Upper lobe of right lung (tissue), 1 donor: ENCODE measurements at regions not wholly inside any gene's neighbourhood (a gene's known extent, or its start where the extent isn't known, plus 50 kb on each side); places are given as distances from the start of the nearest gene placed in this dataset.

Source experiments
- ATAC-seq: fragments of 200-7000 bp; cut with Tn5 transposase; one replicate; pipeline ENCODE4 v1.9.1; 2020; ENCODE audit warnings: mild to moderate bottlenecking, moderate library complexity
- DNase-seq: peaks from one replicate; pipeline ENCODE4 v3.0.0-alpha.2; 2020
- H3K27ac ChIP-seq: fragments of 200-600 bp; one replicate; pipeline ENCODE4 v1.8.0; 2022
- H3K27me3 ChIP-seq: fragments of 200-600 bp; one replicate; pipeline ENCODE4 v1.8.0; 2022; ENCODE audit warnings: mild to moderate bottlenecking
- H3K36me3 ChIP-seq: fragments of 200-600 bp; one replicate; pipeline ENCODE4 v1.8.0; 2022
- H3K4me1 ChIP-seq: fragments of 200-600 bp; one replicate; pipeline ENCODE4 v1.8.0; 2022
- H3K4me3 ChIP-seq: fragments of 200-600 bp; one replicate; pipeline ENCODE4 v1.8.0; 2022; ENCODE audit warnings: mild to moderate bottlenecking
- H3K9me3 ChIP-seq: fragments of 200-600 bp; one replicate; pipeline ENCODE4 v1.8.0; 2022
- intact Hi-C: fragments of 100-400 bp; cut with DNase I; formaldehyde crosslinking; loops from one replicate; pipeline ENCODE4 v1.11.0; 2022
- TF ChIP-seq, protein P1 (sequence below): fragments of 200-600 bp; IDR thresholded peaks from one replicate; pipeline ENCODE4 v1.8.0; 2022; ENCODE audit warnings: antibody characterized with exemption
- donor health status: DM: no; HTN: yes; CAD: no; lungs with severe emphysema.

DNA sequence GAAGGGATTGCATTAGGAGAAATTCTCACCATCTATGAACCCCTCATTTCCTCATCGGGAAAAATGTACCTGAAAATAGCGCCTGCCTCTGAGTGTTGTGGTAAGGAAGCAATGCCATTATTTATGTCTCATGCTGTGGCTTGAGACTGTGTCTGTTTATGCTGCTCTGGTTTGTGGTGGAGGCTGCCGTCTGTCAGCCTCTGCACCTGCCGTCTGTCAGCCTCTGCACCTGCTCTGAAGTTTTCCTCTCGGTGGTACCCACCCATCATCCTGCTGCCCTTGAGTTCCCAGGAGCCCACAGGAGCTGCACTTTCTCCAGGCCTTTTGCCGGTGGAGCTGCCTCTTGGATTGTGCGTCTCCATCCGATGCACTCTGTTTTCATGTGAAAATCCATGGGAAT, 68.5 kb upstream of the PPP2R3B start:
- Histone ChIP-seq H3K9me3 (no peaks in the 10 kb centered on the region), H3K4me1 (no peaks in the 10 kb centered on the region), H3K4me3 (no peak overlapping the region), H3K36me3 (no peaks in the 10 kb centered on the region), H3K27ac (no peak overlapping the region), H3K27me3 (no peaks in the 10 kb centered on the region)
- ATAC-seq (no peak), DNase-seq (no peak)
- TF ChIP-seq, protein P1, sequence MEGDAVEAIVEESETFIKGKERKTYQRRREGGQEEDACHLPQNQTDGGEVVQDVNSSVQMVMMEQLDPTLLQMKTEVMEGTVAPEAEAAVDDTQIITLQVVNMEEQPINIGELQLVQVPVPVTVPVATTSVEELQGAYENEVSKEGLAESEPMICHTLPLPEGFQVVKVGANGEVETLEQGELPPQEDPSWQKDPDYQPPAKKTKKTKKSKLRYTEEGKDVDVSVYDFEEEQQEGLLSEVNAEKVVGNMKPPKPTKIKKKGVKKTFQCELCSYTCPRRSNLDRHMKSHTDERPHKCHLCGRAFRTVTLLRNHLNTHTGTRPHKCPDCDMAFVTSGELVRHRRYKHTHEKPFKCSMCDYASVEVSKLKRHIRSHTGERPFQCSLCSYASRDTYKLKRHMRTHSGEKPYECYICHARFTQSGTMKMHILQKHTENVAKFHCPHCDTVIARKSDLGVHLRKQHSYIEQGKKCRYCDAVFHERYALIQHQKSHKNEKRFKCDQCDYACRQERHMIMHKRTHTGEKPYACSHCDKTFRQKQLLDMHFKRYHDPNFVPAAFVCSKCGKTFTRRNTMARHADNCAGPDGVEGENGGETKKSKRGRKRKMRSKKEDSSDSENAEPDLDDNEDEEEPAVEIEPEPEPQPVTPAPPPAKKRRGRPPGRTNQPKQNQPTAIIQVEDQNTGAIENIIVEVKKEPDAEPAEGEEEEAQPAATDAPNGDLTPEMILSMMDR = no peak
- intact Hi-C loops = no loop called here

DNA sequence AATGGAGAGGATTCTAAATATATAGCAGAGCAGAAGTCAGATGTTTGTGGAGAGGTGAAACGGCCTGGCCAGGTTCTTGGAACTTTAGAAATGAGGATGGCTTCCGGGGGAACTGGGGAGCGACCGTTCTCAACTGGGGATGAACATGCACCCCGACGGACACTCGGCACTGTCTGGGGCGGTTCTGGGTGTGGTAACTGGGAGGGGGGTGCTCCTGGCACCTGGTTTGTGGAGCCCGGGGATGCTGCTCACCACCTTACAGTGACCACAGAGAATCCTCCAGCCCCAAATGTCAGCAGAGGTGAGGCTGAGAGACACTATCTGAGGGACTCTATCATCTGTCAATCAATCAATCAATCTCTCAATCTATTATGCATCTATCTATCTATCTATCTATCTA, 69.0 kb upstream of the PPP2R3B start:
- no peak overlapping the region for H3K4me3 ChIP-seq
- intact Hi-C loops = no loop called here
- ATAC-seq (no peak), DNase-seq (peak; percentile 57)
- no peak overlapping the region for H3K27ac ChIP-seq
- no peaks in the 10 kb centered on the region for H3K36me3 ChIP-seq
- TF ChIP-seq, protein P1 = no peak
- no peaks in the 10 kb centered on the region for H3K4me1 ChIP-seq
- no peaks in the 10 kb centered on the region for H3K9me3 ChIP-seq
- H3K27me3 ChIP-seq = no peaks in the 10 kb centered on the region

DNA sequence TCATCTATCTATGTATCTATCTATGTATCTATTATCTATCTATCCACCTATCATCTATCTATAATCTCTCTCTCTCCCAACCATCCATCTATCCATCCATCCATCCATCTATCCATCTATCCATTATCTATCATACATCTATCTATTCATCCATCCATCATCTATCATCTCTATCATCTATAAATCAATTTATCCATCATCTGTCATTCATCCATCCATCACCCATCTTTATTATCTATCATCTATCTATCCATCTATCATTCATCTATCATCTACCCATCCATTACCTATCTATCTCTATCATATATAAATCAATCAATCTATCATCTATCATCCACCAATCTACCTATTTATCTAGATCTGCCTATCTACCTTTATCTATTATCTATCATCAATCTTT, 69.4 kb upstream of the PPP2R3B start:
- TF ChIP-seq, protein P1 = no peak
- intact Hi-C loops = no loop called here
- H3K27me3 ChIP-seq = no peaks in the 10 kb centered on the region
- H3K36me3 ChIP-seq = no peaks in the 10 kb centered on the region
- H3K9me3 ChIP-seq = no peaks in the 10 kb centered on the region
- no peak for ATAC-seq
- no peaks in the 10 kb centered on the region for H3K4me1 ChIP-seq
- no peak overlapping the region for H3K27ac ChIP-seq
- DNase-seq = no peak
- no peak overlapping the region for H3K4me3 ChIP-seq

DNA sequence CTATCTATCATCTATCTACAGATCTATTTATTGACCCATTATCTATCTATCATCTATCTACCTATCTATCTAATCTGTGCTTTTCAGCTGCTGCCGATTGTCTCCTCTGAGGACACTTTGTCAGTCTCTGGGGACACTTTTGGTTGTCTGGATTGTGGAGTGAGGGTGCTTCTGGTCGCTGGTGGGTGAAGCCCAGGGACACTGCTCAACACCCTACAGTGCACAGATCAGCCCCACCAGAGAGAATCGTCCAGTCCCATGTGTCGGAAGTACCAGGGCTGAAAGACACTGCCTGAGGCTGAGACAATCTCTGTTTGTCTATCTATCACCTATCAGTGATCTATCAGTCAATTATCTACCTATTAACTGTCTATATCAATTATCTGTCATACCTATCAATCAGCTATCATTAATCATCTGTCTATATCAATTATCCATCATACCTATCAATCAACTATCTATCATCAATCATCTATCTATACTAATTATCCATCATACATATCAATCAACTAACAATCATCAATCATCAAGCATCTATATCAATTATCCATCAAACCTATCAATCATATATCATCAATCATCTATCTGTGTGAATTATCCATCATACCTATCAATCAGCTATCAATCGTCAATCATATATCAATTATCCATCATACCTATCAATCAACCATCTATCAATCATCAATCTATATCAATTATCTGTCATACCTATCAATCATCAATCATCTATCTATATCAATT, 70.0 kb upstream of the PPP2R3B start:
- intact Hi-C loops = no loop called here
- H3K36me3 ChIP-seq = no peaks in the 10 kb centered on the region
- H3K4me3 ChIP-seq = no peak overlapping the region
- TF ChIP-seq, protein P1 = no peak
- no peaks in the 10 kb centered on the region for H3K27me3 ChIP-seq
- no peaks in the 10 kb centered on the region for H3K4me1 ChIP-seq
- ATAC-seq (no peak), DNase-seq (peak; percentile 7)
- H3K9me3 ChIP-seq = no peaks in the 10 kb centered on the region
- H3K27ac ChIP-seq = no peak overlapping the region

DNA sequence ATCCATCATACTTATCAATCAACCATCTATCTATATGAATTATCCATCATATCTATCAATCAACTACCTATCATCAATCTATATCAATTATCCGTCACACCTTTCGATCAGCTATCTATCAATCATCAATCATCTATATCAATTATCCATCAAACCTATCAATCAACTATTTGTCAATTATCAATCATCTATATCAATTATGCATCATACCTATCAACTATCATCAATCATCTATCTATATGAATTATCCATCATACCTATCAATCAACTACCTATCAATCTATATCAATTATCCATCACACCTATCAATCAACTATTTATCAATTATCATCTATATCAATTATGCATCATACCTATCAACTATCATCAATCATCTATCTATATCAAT, 70.6 kb upstream of the PPP2R3B start:
- DNase-seq = no peak
- Histone ChIP-seq H3K4me1 (no peaks in the 10 kb centered on the region), H3K9me3 (no peaks in the 10 kb centered on the region), H3K4me3 (no peak overlapping the region), H3K36me3 (no peaks in the 10 kb centered on the region), H3K27ac (no peak overlapping the region), H3K27me3 (no peaks in the 10 kb centered on the region)
- TF ChIP-seq, protein P1 = no peak
- no peak for ATAC-seq
- intact Hi-C loops = no loop called here

DNA sequence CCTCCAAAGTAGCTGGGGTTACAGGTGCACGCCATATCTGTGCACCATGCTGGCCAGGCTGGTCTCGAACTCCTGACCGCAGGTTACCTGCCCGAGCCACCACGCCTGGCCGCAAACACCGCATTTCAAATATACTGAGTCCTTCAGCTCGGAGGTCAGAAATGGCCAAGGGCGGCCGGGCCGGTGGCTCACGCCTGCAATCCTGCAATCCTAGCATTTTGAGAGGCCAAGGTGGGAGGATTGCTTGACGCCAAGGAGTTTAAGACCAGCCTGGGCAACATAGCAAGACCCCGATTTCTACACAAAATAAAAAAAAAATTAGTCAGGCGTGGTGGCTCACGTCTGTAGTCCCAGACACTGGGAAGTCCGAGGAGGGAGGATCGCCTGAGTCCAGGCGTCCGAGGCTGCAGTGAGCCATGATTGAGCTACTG, 71.9 kb upstream of the PPP2R3B start:
- H3K27me3 ChIP-seq = no peaks in the 10 kb centered on the region
- intact Hi-C loops = no loop called here
- ATAC-seq (no peak), DNase-seq (peak; percentile 30)
- no peaks in the 10 kb centered on the region for H3K9me3 ChIP-seq
- H3K4me1 ChIP-seq = no peaks in the 10 kb centered on the region
- H3K27ac ChIP-seq = no peak overlapping the region
- no peaks in the 10 kb centered on the region for H3K36me3 ChIP-seq
- H3K4me3 ChIP-seq = no peak overlapping the region
- TF ChIP-seq, protein P1 = no peak
